Vagina (tissue), 2 donors: ENCODE measurements at regions not wholly inside any gene's neighbourhood (a gene's known extent, or its start where the extent isn't known, plus 50 kb on each side); places are given as distances from the start of the nearest gene placed in this dataset.

Experiments
- POLR2A ChIP-seq, 2 donors: fragments of 450-650 bp; IDR thresholded peaks; one replicate each; pipeline ENCODE4 v1.6.1; 2017; ENCODE audit warnings: antibody characterized with exemption in 2 of 2, mild to moderate bottlenecking in 2 of 2, moderate library complexity in 2 of 2
- TF ChIP-seq, protein P1 (sequence below), 3 experiments: fragments of 450-650 bp in 2 of 3; fragments of 200-600 bp in 1 of 3; sonication (generic) in 1 of 3; IDR thresholded peaks; one replicate each; pipeline ENCODE4 v1.5.1; 2017 to 2019; ENCODE audit warnings: antibody characterized with exemption in 3 of 3, mild to moderate bottlenecking in 2 of 3, moderate library complexity in 2 of 3

DNA sequence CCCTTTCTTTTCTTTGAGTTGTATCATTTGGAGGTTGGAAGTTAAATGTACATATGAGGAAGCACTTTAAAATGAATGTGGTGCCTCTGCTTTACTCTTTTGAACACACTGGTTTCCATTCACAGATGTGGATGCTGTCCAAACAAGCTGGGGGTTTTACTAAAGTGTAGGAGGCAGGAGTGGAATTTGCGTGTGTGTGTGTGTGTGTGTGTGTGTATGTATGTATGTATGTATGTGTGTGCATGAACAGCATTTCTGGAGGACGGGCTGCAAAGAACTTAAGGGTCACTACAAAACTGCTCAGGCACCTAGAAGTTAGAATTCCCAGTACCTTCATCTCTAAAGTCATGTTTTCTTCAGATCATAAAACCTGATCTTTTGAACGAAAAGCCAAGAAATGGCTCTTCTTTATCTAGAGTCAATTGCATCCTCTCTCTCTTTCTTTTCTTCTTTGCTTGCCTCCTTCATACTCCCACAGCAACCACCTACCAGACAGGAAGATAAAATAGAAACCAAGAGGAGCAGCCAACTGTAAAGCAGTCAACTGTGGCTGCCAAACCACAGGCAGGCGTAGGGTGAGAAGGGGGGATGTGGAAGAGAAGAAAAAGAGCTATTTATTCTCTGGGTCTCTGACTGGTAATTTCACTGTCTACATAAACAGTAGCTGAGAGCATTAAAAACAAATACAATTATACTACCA, 177.0 kb upstream of the RASGEF1B start:
- TF ChIP-seq, protein P1, sequence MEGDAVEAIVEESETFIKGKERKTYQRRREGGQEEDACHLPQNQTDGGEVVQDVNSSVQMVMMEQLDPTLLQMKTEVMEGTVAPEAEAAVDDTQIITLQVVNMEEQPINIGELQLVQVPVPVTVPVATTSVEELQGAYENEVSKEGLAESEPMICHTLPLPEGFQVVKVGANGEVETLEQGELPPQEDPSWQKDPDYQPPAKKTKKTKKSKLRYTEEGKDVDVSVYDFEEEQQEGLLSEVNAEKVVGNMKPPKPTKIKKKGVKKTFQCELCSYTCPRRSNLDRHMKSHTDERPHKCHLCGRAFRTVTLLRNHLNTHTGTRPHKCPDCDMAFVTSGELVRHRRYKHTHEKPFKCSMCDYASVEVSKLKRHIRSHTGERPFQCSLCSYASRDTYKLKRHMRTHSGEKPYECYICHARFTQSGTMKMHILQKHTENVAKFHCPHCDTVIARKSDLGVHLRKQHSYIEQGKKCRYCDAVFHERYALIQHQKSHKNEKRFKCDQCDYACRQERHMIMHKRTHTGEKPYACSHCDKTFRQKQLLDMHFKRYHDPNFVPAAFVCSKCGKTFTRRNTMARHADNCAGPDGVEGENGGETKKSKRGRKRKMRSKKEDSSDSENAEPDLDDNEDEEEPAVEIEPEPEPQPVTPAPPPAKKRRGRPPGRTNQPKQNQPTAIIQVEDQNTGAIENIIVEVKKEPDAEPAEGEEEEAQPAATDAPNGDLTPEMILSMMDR (IDR thresholded peaks at IDR 0.05) = no peak
- TF ChIP-seq POLR2A (IDR thresholded peaks at IDR 0.05) = no peak
